ENCODE measurements at regions not wholly inside any gene's neighbourhood (a gene's known extent, or its start where the extent isn't known, plus 50 kb on each side); places are given as distances from the start of the nearest gene placed in this dataset.

DNA sequence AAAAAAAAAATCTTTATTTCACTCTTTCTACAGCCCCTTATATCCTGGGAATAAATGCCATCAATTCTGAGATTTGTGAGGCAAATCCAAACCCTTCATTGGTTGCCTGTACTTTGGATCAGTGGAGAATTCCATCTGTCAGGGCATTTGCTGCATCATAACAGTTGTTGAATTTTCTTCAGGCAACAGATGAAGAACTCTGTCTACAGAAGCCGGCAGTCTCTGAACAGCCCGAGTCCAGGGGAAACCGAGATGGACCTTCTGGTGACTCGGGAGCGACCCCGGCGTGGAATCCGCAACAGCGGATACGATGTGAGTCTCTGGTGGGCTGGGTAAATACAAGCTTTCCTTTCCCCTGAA is 82.3 kb downstream of the C11orf91 start:
- H3K9me3 ChIP-seq = no peaks in the 10 kb centered on the region
- DNase-seq = no peak
- peaks cover 4% of the 10 kb centered on the region for H3K4me1 ChIP-seq
- no peak overlapping the region for H3K27ac ChIP-seq
- WGBS, 2 donors = 96 to 99% methylated on average over 10 of the region's 10 CpGs
- intact Hi-C loops (cut with DNase I; ENCODE audit: low total_unique reads) = no loop called here
- no peaks in the 10 kb centered on the region for H3K36me3 ChIP-seq (ENCODE audit: low read depth, missing control alignments)
- TF ChIP-seq POLR2A (IDR thresholded peaks at IDR 0.05) (no peak), CTCF (IDR thresholded peaks at IDR 0.05) (no peak)
- H3K4me3 ChIP-seq = no peak overlapping the region
- H3K27me3 ChIP-seq = no peaks in the 10 kb centered on the region

- Histone ChIP-seq H3K27me3 (no peaks in the 10 kb centered on the region), H3K9me3 (no peaks in the 10 kb centered on the region), H3K4me1 (peaks cover 4% of the 10 kb centered on the region), H3K27ac (no peak overlapping the region), H3K36me3 (ENCODE audit: low read depth, missing control alignments) (no peaks in the 10 kb centered on the region), H3K4me3 (no peak overlapping the region)
- TF ChIP-seq POLR2A (IDR thresholded peaks at IDR 0.05) = no peak
- TF ChIP-seq CTCF (IDR thresholded peaks at IDR 0.05) = no peak
- intact Hi-C loops (cut with DNase I; ENCODE audit: low total_unique reads) = no loop called here
- DNase-seq = no peak
- WGBS, 2 donors = 82 to 90% methylated on average over 8 of the region's 8 CpGs
Observed at GRCh38 chr11:33617672-33618350, 82.8 kb downstream of the C11orf91 start.

DNA sequence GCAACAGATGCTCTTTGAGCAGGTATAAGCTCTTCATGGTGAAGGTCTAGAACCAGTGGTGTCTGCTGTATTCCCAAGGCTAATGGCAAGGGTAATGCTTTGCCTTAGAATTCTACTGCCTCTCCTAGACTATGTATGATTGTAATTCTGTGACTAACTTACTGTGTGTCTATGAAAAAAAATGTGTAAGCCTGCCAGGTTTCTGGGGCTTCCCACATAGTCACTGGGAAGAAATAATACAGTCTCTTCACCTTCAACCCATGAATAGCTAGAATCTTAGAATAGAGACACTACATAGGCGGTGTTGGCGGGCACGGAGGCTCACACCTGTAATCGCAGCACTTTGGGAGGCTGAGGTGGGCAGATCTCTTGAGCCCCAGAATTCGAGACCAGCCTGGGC is 84.1 kb downstream of the C11orf91 start:
- DNase-seq = no peak
- H3K9me3 ChIP-seq = no peaks in the 10 kb centered on the region
- peaks cover under 1% of the 10 kb centered on the region for H3K4me1 ChIP-seq
- TF ChIP-seq CTCF (IDR thresholded peaks at IDR 0.05) (no peak), POLR2A (IDR thresholded peaks at IDR 0.05) (no peak)
- no peaks in the 10 kb centered on the region for H3K36me3 ChIP-seq (ENCODE audit: low read depth, missing control alignments)
- H3K4me3 ChIP-seq = no peak overlapping the region
- H3K27me3 ChIP-seq = no peaks in the 10 kb centered on the region
- H3K27ac ChIP-seq = no peak overlapping the region
- 85 to 89% methylated on average over 5 of the region's 5 CpGs for WGBS, 2 donors
- intact Hi-C loops (cut with DNase I; ENCODE audit: low total_unique reads) = no loop called here

DNA sequence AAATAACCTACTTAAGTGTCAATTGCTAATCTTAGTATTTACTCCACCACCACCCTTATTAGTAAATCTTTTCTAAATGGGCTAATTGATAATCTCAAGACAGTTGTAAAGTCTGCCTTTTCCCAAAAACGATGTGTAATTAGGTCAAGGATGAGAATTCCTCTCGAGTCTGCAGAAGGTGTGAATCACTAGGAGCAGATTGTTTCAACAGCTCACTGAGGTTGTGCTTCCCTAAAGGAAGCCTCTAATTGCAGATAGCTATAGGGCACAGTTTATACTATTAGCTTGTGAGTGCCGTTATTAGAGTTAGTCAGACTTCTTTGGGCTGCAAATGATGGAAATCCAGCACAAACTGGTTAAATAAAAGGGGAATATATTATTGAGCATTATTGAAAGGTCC is 84.9 kb downstream of the C11orf91 start:
- Histone ChIP-seq H3K27ac (no peak overlapping the region), H3K9me3 (no peaks in the 10 kb centered on the region), H3K27me3 (no peaks in the 10 kb centered on the region), H3K4me1 (no peaks in the 10 kb centered on the region), H3K4me3 (no peak overlapping the region), H3K36me3 (ENCODE audit: low read depth, missing control alignments) (no peaks in the 10 kb centered on the region)
- intact Hi-C loops (cut with DNase I; ENCODE audit: low total_unique reads) = no loop called here
- WGBS, 2 donors = 49 to 56% methylated on average over 3 of the region's 3 CpGs
- no peak for DNase-seq
- TF ChIP-seq POLR2A (IDR thresholded peaks at IDR 0.05) (no peak), CTCF (IDR thresholded peaks at IDR 0.05) (no peak)

DNA sequence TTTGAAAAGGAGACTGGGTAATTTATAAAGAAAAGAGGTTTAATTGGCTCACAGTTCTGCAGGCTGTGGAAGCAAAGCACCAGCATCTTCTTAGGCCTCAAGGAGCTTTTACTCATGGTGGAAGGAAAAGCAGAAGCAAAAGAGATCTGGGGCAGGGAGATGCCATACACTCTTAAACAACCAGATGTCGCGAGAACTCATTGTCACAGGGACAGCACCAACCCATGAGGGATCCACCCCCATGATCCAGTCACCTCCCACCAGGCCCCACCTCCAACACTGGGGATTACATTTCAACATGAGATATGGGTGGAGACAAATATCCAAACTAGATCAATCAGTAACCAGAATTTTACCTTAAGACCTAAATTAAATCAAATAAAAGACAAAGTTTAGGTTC is 87.2 kb downstream of the C11orf91 start:
- Histone ChIP-seq H3K27me3 (no peaks in the 10 kb centered on the region), H3K36me3 (ENCODE audit: low read depth, missing control alignments) (no peaks in the 10 kb centered on the region), H3K4me3 (no peak overlapping the region), H3K27ac (no peak overlapping the region), H3K4me1 (no peaks in the 10 kb centered on the region), H3K9me3 (no peaks in the 10 kb centered on the region)
- 81 to 97% methylated on average over 2 of the region's 2 CpGs for WGBS, 2 donors
- intact Hi-C loops (cut with DNase I; ENCODE audit: low total_unique reads) = no loop called here
- no peak for DNase-seq
- TF ChIP-seq POLR2A (IDR thresholded peaks at IDR 0.05) (no peak), CTCF (IDR thresholded peaks at IDR 0.05) (no peak)

All from testis (tissue), 2 donors.